Anterior cingulate cortex (tissue), 58 donors: ENCODE measurements at regions not wholly inside any gene's neighbourhood (a gene's known extent, or its start where the extent isn't known, plus 50 kb on each side); places are given as distances from the start of the nearest gene placed in this dataset.

Experiments
- DNase-seq, 58 donors: peaks; one replicate each; lab custom pipeline; 2025; lab: John Stamatoyannopoulos, UW

DNA sequence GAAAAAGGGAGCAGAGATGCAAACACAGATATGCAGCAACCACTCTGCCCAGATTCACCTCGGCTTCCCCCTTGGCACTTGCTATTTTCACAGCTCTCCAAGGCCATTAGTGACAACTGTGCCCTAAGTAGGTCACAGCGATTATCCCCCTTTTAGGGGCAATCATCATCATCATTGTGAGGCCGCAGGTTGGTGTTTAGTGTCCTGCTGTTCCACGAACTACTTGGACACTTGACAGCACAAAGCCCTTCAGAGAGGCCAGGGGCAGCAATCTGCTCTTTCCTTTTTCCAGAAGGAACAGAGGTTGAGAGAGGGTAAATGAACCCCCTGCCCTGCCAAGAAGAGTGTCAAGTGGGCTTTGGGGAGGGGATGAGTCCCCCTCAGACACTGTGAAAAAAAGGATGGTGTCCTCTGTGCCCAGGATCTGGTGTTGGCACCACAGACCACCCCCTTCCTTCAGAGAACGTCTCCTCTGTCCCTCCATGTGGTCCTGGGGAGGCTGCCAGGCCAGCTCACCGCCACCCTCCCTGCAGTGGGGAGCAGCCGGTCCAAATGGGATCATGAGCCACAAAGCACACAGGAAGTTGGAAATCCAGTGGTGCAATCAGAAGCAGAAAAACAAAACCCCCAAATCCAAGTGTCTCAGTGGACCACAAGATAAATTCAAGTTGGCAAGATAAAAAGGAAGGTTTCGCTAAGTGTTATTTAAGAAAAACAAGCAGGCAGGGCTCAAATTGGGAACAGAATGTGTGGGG is 78.4 kb upstream of the MED9 start:
- DNase-seq: peak in 3 of 58 donors; percentile 15 to 17 (median 16)

DNA sequence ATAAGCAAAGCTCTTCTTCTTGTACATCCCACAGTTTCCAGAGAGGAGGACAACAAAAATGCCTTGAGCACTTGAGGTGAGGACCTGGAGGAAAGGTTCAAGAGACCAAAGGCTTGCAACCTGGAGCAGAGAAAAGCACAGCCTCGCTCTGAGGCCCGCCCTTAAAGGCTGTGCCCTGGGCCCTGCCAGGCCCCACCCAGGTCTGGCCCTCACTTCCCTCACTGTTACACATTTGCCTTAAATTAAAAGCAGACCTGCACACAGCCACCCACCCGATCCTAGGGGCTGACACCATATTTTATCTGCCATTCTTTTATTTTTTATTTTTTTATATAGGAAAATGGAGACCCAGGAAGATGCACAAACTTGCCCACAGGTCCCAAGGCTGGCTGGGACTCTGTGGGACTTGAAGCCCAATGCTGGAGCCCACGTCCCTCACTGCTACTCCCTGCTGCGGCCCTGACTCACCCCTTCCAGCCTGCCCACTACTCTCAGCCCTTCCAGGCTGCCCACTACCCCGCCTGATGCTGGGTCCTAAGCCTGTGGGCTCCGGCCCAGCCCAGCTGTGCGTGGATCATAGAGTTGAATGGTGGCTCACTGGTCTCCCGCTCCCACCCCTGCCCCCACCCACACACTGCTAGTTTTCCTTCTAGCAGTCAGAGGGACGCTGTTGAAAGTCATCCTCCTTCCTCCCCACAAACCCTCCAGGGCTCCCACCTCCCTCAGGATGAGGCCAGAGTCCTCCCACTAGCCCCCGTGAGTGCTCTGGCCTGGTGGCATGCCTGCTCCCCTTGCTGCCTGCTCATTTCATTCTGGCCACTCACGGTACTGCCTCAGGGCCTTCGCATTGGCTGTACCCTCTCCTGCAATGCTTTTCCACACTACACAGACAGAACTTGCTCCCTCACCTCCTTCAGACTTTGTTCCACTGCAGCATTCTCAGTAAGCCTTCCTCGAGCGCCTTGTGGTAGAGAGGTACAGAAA is 77.6 kb upstream of the MED9 start:
- no peak for DNase-seq

- DNase-seq: no peak
Measured at GRCh38 chr17:17400070-17400469, 76.7 kb upstream of the MED9 start.

DNA sequence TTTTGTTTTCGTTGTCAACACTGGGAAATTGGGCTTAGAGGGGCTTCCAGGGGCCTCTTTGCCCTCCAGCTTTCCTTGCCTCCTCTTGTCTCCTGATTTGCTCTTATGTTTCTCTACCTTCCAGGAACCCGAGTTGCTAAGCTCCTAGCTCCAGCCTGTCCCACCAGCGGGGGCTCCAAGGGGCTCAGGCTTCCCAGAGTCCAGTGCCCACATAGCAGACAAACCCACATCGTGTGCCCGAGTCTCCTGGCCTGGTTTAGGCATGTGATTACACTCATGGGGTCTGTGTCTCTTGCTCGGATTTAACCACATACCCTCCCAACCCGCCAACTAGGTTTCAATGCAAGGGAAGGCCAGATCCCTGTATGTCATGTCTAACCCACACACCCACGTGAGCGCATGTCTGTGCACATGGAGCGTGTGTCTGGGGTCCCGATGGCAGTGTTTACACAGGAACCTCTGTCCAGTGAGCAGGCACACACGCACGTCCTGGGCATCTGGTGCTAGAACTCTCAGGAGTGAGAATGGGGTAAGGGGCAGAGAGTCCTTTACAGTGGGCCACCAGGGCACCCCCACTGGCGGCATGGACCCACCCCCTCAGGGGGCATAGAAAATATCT is 76.1 kb upstream of the MED9 start:
- no peak for DNase-seq

DNA sequence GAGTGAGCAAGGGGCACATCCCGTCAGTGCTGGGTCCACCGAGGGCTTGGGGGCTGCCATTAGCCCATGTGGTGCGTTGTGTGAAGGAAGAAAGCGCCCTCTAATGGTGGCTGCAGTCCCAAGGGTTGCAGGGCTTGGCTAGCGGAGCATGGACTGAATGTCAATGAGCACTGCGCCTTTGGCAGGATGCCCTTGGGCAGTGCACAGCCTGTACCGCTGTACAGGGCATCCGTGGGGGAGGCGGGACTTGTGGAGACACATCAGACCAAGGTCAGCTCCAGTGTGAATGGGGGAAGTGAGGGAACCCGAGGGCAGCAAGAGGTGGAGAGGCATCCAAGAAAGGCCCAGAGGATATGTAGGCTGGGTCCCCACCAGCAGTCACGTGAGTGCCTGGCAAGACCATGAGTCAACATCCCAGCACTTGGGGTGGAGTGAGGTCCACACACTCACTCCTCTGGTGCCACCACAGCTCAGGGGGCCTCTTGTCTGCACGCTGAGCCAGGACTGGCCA is 75.5 kb upstream of the MED9 start:
- DNase-seq: peak in 14 of 58 donors; percentile 12 to 73 (median 31)

- DNase-seq: no peak
Measured at GRCh38 chr17:17402558-17402957, 74.2 kb upstream of the MED9 start.

GRCh38 chr17:17403065-17403464 is 73.7 kb upstream of the MED9 start:
- DNase-seq: no peak

- peak in 17 of 58 donors; percentile 7 to 64 (median 35) for DNase-seq
Measured at GRCh38 chr17:17403899-17404576, 72.8 kb upstream of the MED9 start.

GRCh38 chr17:17405673-17406072 is 71.1 kb upstream of the MED9 start:
- no peak for DNase-seq

DNA sequence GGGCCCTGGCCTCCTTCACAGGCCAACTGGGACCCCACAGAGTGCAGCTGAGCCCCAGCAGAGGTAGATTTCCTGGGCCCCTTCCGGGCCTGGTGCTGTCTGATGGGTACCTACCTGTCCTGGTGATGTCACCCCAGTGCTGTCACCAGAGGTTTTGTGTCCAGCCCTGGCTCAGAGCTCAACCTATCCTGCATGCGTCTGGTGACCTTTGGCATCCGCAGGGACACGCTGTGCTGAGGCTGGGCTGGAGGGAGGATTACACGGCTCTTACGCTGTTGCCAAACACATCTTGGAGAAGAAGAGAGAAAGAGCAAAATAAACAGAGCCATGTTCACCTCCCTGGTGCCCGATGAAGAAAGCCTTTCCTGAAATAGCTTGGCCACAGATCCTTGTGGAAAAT is 70.6 kb upstream of the MED9 start:
- peak in 1 of 58 donors; percentile 29 for DNase-seq

GRCh38 chr17:17408236-17408794 is 68.5 kb upstream of the MED9 start:
- no peak for DNase-seq

- DNase-seq: no peak
Measured at GRCh38 chr17:17410357-17410756, 66.4 kb upstream of the MED9 start.

DNA sequence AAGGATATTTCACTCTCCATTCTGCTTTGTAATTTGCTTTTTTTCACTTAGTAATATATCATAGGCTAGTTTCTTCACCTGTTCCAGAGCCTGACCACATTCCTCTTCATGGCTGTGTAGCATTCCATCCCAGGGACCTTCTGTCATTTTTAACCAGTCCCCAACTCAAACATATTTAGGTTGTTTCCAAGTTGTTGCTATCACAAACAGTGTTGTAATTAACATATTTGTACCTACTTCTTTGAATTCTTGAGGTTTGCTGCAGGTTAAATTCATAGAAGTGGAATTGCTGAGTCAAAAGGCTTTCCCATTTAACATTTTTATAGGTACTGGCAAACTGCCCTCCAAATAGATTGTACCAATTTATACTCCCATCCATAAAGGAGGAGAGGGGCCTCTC is 65.1 kb upstream of the MED9 start:
- no peak for DNase-seq

DNA sequence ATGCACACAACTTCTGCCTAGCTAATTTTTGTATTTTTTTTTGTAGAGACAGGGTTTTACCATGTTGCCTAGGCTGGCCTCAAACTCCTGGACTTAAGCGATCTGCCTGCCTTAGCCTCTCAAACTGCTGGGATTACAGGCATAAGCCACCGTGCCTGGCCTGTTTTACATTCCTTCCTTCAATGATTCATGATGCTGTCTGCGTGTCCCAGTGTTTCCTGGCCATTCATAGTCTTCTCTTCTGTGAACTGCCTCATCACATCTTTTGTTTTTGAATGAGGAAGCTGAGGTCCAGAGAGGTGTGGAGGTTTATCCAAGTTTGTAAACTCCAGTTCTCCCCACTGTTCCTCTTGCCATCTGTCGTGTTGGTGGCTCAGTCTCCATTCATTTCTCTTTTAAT is 64.5 kb upstream of the MED9 start:
- DNase-seq: no peak

GRCh38 chr17:17413215-17413792 is 63.5 kb upstream of the MED9 start:
- DNase-seq: no peak

DNA sequence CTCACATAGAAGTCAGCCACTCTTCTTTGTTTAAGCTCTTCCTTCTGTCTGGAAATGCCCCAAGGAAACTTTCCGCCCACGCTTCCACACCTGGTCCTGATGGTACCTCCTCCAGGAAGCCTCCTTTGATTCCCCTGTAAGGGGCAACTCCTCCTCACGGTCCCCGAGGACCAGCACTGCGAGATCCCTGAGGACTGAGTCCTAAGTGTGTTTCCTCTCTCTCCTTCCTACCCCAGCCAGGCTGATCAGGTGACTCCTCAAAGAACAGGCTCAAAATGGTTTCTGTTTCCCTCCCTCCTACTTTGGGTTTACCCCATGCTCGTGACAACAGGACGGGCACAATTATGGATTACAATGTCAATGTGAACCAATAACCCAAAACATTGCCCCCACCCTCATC is 63.0 kb upstream of the MED9 start:
- no peak for DNase-seq

- peak in 49 of 58 donors; percentile 23 to 86 (median 57) for DNase-seq
Measured at GRCh38 chr17:17414341-17414805, 62.4 kb upstream of the MED9 start.

DNA sequence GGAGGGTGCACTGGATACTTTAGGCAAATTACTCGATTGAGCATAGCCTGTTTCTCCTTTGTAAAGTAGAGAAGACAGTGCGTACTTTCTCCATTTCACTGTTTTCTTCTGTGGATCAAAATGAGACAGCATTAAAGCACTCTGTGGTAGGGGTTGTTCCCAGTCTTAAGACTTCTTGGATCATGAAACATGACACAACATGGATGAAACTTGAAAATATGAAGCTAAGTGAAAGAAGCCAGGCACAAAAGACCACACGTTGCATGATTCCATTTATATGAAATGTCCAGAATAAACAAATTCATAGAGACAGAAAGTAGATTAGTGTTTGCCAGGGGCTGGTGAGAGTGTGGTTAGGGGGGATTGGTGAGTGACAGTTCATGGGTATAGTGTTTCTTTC is 61.8 kb upstream of the MED9 start:
- no peak for DNase-seq

DNA sequence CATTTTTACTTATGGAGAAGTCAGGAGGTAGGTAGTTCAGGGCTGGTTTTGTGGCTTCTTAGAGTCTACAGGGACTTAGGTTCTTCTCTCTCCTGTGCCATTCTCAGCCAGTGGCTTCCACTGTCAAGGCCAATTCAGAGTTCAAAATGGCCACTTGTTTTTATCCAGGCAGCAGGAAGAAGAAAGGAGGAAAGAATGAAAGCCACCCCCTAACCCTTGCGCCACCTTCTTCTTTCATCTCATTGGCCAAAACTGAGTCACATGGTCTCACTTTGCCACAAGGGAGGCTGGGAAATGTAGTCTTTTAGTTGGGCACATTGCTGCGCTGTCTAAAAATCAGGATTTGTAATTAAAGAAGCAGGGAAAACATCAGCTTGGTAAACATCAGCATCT is 60.8 kb upstream of the MED9 start:
- DNase-seq: peak in 14 of 58 donors; percentile 4 to 53 (median 26)
